Duodenal mucosa (tissue), 2 donors: ENCODE measurements at regions not wholly inside any gene's neighbourhood (a gene's known extent, or its start where the extent isn't known, plus 50 kb on each side); places are given as distances from the start of the nearest gene placed in this dataset.
"Not testable (repeated sequence)": the region's sequence is repeated elsewhere in the genome, so short reads cannot be mapped to it uniquely, and the experiment has no call there.

ENCODE experiments used
- H3K27ac ChIP-seq: one replicate; pipeline ENCODE4 v1.7.0; 2013; ENCODE audit warnings: low read depth, low read length
- H3K27me3 ChIP-seq, 2 donors: one replicate each; pipeline ENCODE4 v1.7.0; 2013; ENCODE audit warnings: low read length in 2 of 2, control low read depth in 1 of 2; ENCODE audit not compliant: insufficient read depth in 2 of 2, control insufficient read depth in 1 of 2
- H3K36me3 ChIP-seq, 2 donors: one replicate each; pipeline ENCODE4 v1.7.0; 2013; ENCODE audit warnings: low read length in 2 of 2, control low read depth in 1 of 2; ENCODE audit not compliant: insufficient read depth in 2 of 2, control insufficient read depth in 1 of 2
- H3K4me1 ChIP-seq, 2 donors: one replicate each; pipeline ENCODE4 v1.7.0; 2013; ENCODE audit warnings: low read length in 2 of 2, control low read depth in 1 of 2; ENCODE audit not compliant: insufficient read depth in 2 of 2, control insufficient read depth in 1 of 2
- H3K4me3 ChIP-seq, 2 donors: one replicate each; pipeline ENCODE4 v1.7.0; 2013; ENCODE audit warnings: low read length in 2 of 2, low read depth in 1 of 2
- H3K9ac ChIP-seq, 2 donors: one replicate each; pipeline ENCODE4 v1.7.0; 2013; ENCODE audit warnings: low read length in 2 of 2, low read depth in 1 of 2
- H3K9me3 ChIP-seq, 2 donors: one replicate each; pipeline ENCODE4 v1.7.0; 2013; ENCODE audit warnings: low read length in 2 of 2, control low read depth in 1 of 2; ENCODE audit not compliant: control insufficient read depth in 1 of 2

DNA sequence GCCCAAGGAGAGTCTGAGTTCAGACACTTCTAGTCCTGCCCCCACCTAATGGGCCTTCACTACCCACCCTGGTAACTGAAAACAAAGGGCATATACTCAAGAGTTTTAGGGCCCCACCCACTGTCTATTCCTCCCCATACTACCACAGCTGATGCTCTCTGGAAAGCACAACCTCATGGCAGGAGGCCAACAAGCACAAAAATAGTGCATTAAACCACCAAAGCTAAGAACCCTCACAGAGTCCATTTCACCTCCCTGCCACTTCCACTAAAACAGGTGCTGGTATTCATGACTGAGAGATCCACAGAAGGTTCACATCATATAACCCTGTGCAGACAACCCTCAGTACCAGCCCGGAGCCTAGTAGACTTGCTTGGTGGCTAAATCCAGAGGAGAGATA lies 132.1 kb upstream of the ADGRB3 start:
- peaks cover 5 to 8% of the 10 kb centered on the region in 2 donors for H3K9me3 ChIP-seq
- H3K4me3 ChIP-seq, result no peak overlapping the region
- no peaks in the 10 kb centered on the region for H3K4me1 ChIP-seq
- no peak overlapping the region for H3K27ac ChIP-seq
- no peaks in the 10 kb centered on the region for H3K27me3 ChIP-seq
- no peak overlapping the region for H3K9ac ChIP-seq
- no peaks in the 10 kb centered on the region for H3K36me3 ChIP-seq

GRCh38 chr6:68497927-68498326 lies 137.2 kb upstream of the ADGRB3 start:
- Histone ChIP-seq H3K27me3 (no peaks in the 10 kb centered on the region), H3K9me3 (peaks cover 9 to 10% of the 10 kb centered on the region in 2 donors)

GRCh38 chr6:68494880-68495279 lies 140.2 kb upstream of the ADGRB3 start:
- not testable (repeated sequence) for H3K27me3 ChIP-seq, H3K36me3 ChIP-seq, H3K4me1 ChIP-seq, H3K27ac ChIP-seq, H3K9ac ChIP-seq, H3K9me3 ChIP-seq, H3K4me3 ChIP-seq

More at GRCh38 chr6:68497927-68498326, 137.2 kb upstream of the ADGRB3 start:
- Histone ChIP-seq H3K9ac (no peak overlapping the region), H3K27ac (no peak overlapping the region), H3K4me3 (no peak overlapping the region), H3K36me3 (no peaks in the 10 kb centered on the region), H3K4me1 (no peaks in the 10 kb centered on the region)

- H3K9ac ChIP-seq, result no peak overlapping the region
- H3K27me3 ChIP-seq, result no peaks in the 10 kb centered on the region
- no peaks in the 10 kb centered on the region for H3K36me3 ChIP-seq
- no peak overlapping the region for H3K4me3 ChIP-seq
- no peak overlapping the region for H3K27ac ChIP-seq
- H3K4me1 ChIP-seq, result no peaks in the 10 kb centered on the region
- H3K9me3 ChIP-seq, result peaks cover 0 to 3% of the 10 kb centered on the region in 2 donors
Measured at GRCh38 chr6:68476611-68477010, 158.5 kb upstream of the ADGRB3 start.

GRCh38 chr6:68473433-68474210 lies 161.5 kb upstream of the ADGRB3 start:
- H3K27ac ChIP-seq, result no peak overlapping the region
- H3K9ac ChIP-seq, result no peak overlapping the region
- no peaks in the 10 kb centered on the region for H3K27me3 ChIP-seq
- H3K4me3 ChIP-seq, result no peak overlapping the region
- no peaks in the 10 kb centered on the region for H3K36me3 ChIP-seq
- H3K9me3 ChIP-seq, result peaks cover 0 to 3% of the 10 kb centered on the region in 2 donors
- no peaks in the 10 kb centered on the region for H3K4me1 ChIP-seq

DNA sequence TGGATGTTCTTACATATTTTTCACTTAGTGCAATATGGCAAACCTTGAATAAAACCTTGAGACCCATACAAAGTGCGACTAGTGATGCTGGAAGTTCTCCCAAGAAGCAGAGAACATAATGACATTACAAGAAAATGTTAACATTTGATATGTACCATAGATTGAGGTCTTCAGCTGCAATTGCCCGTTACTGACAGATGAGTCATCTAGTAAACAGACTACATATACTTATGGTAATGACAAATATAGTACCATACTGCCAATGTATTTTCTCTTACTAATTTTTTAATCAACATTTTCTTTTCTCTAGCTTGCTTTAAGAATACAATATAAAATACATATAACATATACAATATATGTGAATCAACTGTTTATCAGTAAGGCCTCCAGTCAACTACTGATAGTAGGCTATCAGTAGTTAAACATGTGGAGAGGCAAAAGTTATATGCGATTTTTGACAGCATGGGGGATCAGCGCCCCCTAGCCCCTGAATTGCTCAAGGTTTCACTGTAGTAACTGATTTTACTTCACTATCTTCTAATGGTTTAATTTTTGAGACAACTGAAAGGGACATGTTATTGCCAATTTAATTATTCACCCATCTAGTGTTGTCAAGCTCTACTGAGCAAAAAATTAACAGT lies 166.7 kb upstream of the ADGRB3 start:
- Histone ChIP-seq H3K27me3 (no peaks in the 10 kb centered on the region), H3K27ac (no peak overlapping the region), H3K4me1 (no peaks in the 10 kb centered on the region), H3K4me3 (no peak overlapping the region), H3K9ac (no peak overlapping the region), H3K9me3 (peaks cover 0 to 3% of the 10 kb centered on the region in 2 donors), H3K36me3 (no peaks in the 10 kb centered on the region)

DNA sequence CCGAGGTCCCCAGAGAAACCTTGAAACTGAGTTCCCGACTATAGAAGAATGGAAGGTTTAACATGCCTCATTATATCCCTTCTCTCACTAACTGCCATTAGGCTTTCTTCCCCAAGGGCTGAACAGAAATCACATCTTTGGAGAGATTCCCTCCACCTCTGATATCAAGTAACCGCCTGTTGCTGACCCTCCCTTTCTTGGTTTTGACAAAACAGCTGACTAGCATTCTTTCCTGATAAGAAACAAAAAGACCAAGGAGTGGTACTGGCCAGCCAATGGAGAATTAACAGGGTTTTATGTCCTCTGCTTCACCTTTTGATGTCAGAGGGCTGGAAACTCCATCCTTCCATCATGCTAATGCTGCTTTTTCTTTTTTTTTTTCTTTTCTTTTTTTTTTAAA lies 176.6 kb upstream of the ADGRB3 start:
- Histone ChIP-seq H3K36me3 (no peaks in the 10 kb centered on the region), H3K27ac (no peak overlapping the region), H3K4me3 (no peak overlapping the region), H3K9me3 (peaks cover 2 to 20% of the 10 kb centered on the region in 2 donors), H3K4me1 (no peaks in the 10 kb centered on the region), H3K9ac (no peak overlapping the region), H3K27me3 (no peaks in the 10 kb centered on the region)

DNA sequence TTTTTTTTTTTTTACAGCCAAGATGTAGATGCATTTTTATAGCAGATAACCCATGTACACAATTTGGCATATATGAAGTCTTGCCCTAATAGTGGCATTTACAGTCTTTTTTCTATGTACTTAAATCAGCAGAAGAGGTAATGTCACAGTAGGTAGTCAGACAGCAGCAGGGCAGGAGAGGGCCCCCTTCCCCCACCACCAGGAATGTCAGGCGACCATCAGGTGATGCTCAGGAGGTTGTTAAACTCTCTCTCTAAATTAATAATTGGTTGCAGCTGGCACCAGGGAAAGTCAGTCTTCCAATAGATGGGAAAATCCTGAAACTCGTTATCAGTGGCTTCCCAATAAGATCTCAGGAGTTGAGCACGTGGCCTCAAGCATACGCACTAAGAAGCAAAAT lies 188.0 kb upstream of the ADGRB3 start:
- Histone ChIP-seq H3K9ac (no peak overlapping the region), H3K4me3 (no peak overlapping the region), H3K27me3 (no peaks in the 10 kb centered on the region), H3K9me3 (no peaks in the 10 kb centered on the region), H3K36me3 (no peaks in the 10 kb centered on the region), H3K27ac (no peak overlapping the region), H3K4me1 (no peaks in the 10 kb centered on the region)

GRCh38 chr6:68445926-68446325 lies 189.2 kb upstream of the ADGRB3 start:
- Histone ChIP-seq H3K4me1 (no peaks in the 10 kb centered on the region), H3K9ac (no peak overlapping the region), H3K27me3 (no peaks in the 10 kb centered on the region), H3K27ac (no peak overlapping the region), H3K36me3 (no peaks in the 10 kb centered on the region), H3K9me3 (no peaks in the 10 kb centered on the region), H3K4me3 (no peak overlapping the region)

DNA sequence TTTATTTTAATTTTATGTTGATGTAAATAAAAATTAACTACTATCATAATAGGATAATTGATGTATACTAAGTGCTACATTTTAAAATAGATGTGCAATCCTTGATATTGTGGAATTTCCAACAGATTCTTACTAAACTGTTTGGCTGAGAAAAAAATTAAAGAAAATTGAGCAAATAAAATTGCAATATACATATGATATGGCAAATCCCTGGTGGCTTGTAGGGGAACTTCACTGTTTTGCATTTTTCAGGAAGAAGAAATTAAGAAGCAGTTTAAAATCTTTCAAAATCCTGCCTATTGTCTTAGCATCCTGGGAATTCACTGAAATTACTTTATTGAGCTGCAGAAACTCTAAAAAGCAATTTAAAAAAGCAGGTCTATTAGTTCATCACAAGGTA lies 191.4 kb upstream of the ADGRB3 start:
- H3K4me3 ChIP-seq, result no peak overlapping the region

More for the DNA sequence above, 191.4 kb upstream of the ADGRB3 start:
- H3K27ac ChIP-seq, result no peak overlapping the region
- no peaks in the 10 kb centered on the region for H3K36me3 ChIP-seq
- H3K4me1 ChIP-seq, result no peaks in the 10 kb centered on the region
- peaks cover 0 to 3% of the 10 kb centered on the region in 2 donors for H3K9me3 ChIP-seq
- H3K27me3 ChIP-seq, result no peaks in the 10 kb centered on the region
- H3K9ac ChIP-seq, result no peak overlapping the region
